SK-N-SH treated with all-trans-retinoic acid at 6 μM for 48 hours (cell line): ENCODE measurements at regions not wholly inside any gene's neighbourhood (a gene's known extent, or its start where the extent isn't known, plus 50 kb on each side); places are given as distances from the start of the nearest gene placed in this dataset.

Experiments used
- ATAC-seq: fragments of 200-7000 bp; cut with Tn5 transposase; 3 replicates; pipeline ENCODE4 v1.9.1; 2020; ENCODE audit warnings: mild to moderate bottlenecking, moderate library complexity
- ARNTL ChIP-seq: fragments of 450-650 bp; formaldehyde crosslinking; IDR thresholded peaks from 2 replicates; pipeline ENCODE4 v1.5.0; 2020; ENCODE audit warnings: low read depth, mild to moderate bottlenecking, moderate library complexity, borderline replicate concordance
- BACH2 ChIP-seq: fragments of 250-450 bp; sonication (Bioruptor Pico); IDR thresholded peaks from 2 replicates; pipeline ENCODE4 v1.9.0; 2021; ENCODE audit warnings: mild to moderate bottlenecking, borderline replicate concordance
- CREB5 ChIP-seq: fragments of 250-450 bp; sonication (Bioruptor Pico); IDR thresholded peaks from 2 replicates; pipeline ENCODE4 v1.5.1; 2020; ENCODE audit warnings: low read depth, mild to moderate bottlenecking, moderate library complexity
- CSRNP3 ChIP-seq: fragments of 250-450 bp; sonication (Bioruptor Pico); IDR thresholded peaks from 2 replicates; pipeline ENCODE4 v1.5.1; 2021; ENCODE audit warnings: mild to moderate bottlenecking, moderate library complexity
- ESRRG ChIP-seq: fragments of 250-450 bp; sonication (Bioruptor Pico); IDR thresholded peaks from 2 replicates; pipeline ENCODE4 v1.6.1; 2021; ENCODE audit warnings: mild to moderate bottlenecking
- GLIS3 ChIP-seq: fragments of 250-450 bp; sonication (Bioruptor Pico); IDR thresholded peaks from 2 replicates; pipeline ENCODE4 v1.5.0; 2020; ENCODE audit warnings: mild to moderate bottlenecking, moderate library complexity
- ISL1 ChIP-seq: fragments of 250-450 bp; sonication (Bioruptor Pico); IDR thresholded peaks from 2 replicates; pipeline ENCODE4 v2.1.2; 2022; ENCODE audit warnings: mild to moderate bottlenecking, moderate library complexity
- OSR1 ChIP-seq: fragments of 250-450 bp; sonication (Bioruptor Pico); IDR thresholded peaks from 2 replicates; pipeline ENCODE4 v1.8.0; 2022; ENCODE audit warnings: moderate library complexity, mild to moderate bottlenecking, inconsistent platforms
- POU6F1 ChIP-seq: fragments of 250-450 bp; sonication (Bioruptor Pico); IDR thresholded peaks from 2 replicates; pipeline ENCODE4 v1.8.0; 2021; ENCODE audit warnings: low read depth, mild to moderate bottlenecking, moderate library complexity, borderline replicate concordance
- PPARA ChIP-seq: fragments of 250-450 bp; sonication (Bioruptor Pico); IDR thresholded peaks from 2 replicates; pipeline ENCODE4 v1.5.0; 2020; ENCODE audit warnings: mild to moderate bottlenecking, borderline replicate concordance
- RARB ChIP-seq: fragments of 250-450 bp; sonication (Bioruptor Pico); IDR thresholded peaks from 2 replicates; pipeline ENCODE4 v1.8.0; 2021; ENCODE audit warnings: mild to moderate bottlenecking, moderate library complexity
- SNAI2 ChIP-seq: fragments of 250-450 bp; sonication (Bioruptor Pico); IDR thresholded peaks from 2 replicates; pipeline ENCODE4 v1.5.0; 2020; ENCODE audit warnings: mild to moderate bottlenecking, moderate library complexity
- TCF4 ChIP-seq: fragments of 250-450 bp; sonication (Bioruptor Pico); IDR thresholded peaks from 2 replicates; pipeline ENCODE4 v1.8.0; 2021; ENCODE audit warnings: mild to moderate bottlenecking, moderate library complexity, borderline replicate concordance
- TOX ChIP-seq: fragments of 250-450 bp; sonication (Bioruptor Pico); IDR thresholded peaks from 2 replicates; pipeline ENCODE4 v1.8.0; 2021; ENCODE audit warnings: mild to moderate bottlenecking, moderate library complexity, borderline replicate concordance
- TSHZ2 ChIP-seq: fragments of 250-450 bp; sonication (Bioruptor Pico); IDR thresholded peaks from 2 replicates; pipeline ENCODE4 v1.5.0; 2020; ENCODE audit warnings: mild to moderate bottlenecking, moderate library complexity
- ZC3H10 ChIP-seq: fragments of 250-450 bp; sonication (Bioruptor Pico); IDR thresholded peaks from 2 replicates; pipeline ENCODE4 v1.5.1; 2021; ENCODE audit warnings: mild to moderate bottlenecking, moderate library complexity
- ZFP3 ChIP-seq: fragments of 250-450 bp; sonication (Bioruptor Pico); IDR thresholded peaks from 2 replicates; pipeline ENCODE4 v1.5.0; 2020; ENCODE audit warnings: mild to moderate bottlenecking, moderate library complexity
- ZFP30 ChIP-seq: fragments of 450-650 bp; formaldehyde crosslinking; IDR thresholded peaks from 2 replicates; pipeline ENCODE4 v1.5.0; 2022; ENCODE audit warnings: mild to moderate bottlenecking, moderate library complexity
- ZNF565 ChIP-seq: fragments of 450-650 bp; formaldehyde crosslinking; conservative IDR thresholded peaks from 2 replicates; pipeline ENCODE4 v1.5.0; 2020; ENCODE audit warnings: low read depth, mild to moderate bottlenecking, moderate library complexity
- ZNF70 ChIP-seq: fragments of 450-650 bp; formaldehyde crosslinking; IDR thresholded peaks from 2 replicates; pipeline ENCODE4 v1.5.0; 2020; ENCODE audit warnings: mild to moderate bottlenecking, moderate library complexity
- ZNF8 ChIP-seq: fragments of 450-650 bp; formaldehyde crosslinking; IDR thresholded peaks from 2 replicates; pipeline ENCODE4 v1.5.0; 2020; ENCODE audit warnings: mild to moderate bottlenecking, moderate library complexity

GRCh38 chr9:99511723-99512122, 289.6 kb downstream of the SEC61B start:
- TF ChIP-seq CSRNP3 (CRISPR knock-in tag) (no peak), SNAI2 (CRISPR knock-in tag) (no peak), OSR1 (CRISPR knock-in tag) (no peak), ZNF565 (CRISPR knock-in tag) (no peak), ZNF70 (no peak), ZFP30 (CRISPR knock-in tag) (no peak), GLIS3 (no peak), TOX (CRISPR knock-in tag) (no peak), TSHZ2 (CRISPR knock-in tag) (no peak), RARB (CRISPR knock-in tag) (no peak), ARNTL (CRISPR knock-in tag) (no peak), PPARA (no peak), ESRRG (no peak), ISL1 (no peak), TCF4 (CRISPR knock-in tag) (no peak), ZFP3 (CRISPR knock-in tag) (no peak)
- no peak for ATAC-seq

GRCh38 chr9:99513441-99514112, 291.5 kb downstream of the SEC61B start:
- TF ChIP-seq ZFP3 (CRISPR knock-in tag) = no peak
- TF ChIP-seq ZC3H10 (CRISPR knock-in tag) = no peak
- no peak for TF ChIP-seq BACH2 (CRISPR knock-in tag)
- no peak for TF ChIP-seq TSHZ2 (CRISPR knock-in tag)
- TF ChIP-seq PPARA = no peak
- TF ChIP-seq OSR1 (CRISPR knock-in tag) = no peak
- no peak for TF ChIP-seq ISL1
- no peak for TF ChIP-seq ESRRG
- TF ChIP-seq CREB5 (CRISPR knock-in tag) = no peak
- ATAC-seq = no peak

GRCh38 chr9:99515093-99515492, 293.0 kb downstream of the SEC61B start:
- TF ChIP-seq ZNF8 (CRISPR knock-in tag) (no peak), POU6F1 (CRISPR knock-in tag) (no peak), PPARA (no peak), TSHZ2 (CRISPR knock-in tag) (no peak), ZC3H10 (CRISPR knock-in tag) (no peak), SNAI2 (CRISPR knock-in tag) (no peak)
- no peak for ATAC-seq
